HUES48 (cell line): ENCODE measurements at regions not wholly inside any gene's neighbourhood (a gene's known extent, or its start where the extent isn't known, plus 50 kb on each side); places are given as distances from the start of the nearest gene placed in this dataset.
A peak's percentile ranks its signal among the peaks of the same experiment; 100 is the strongest.

ENCODE experiments used
- H3K27ac ChIP-seq: one replicate; pipeline ENCODE4 v1.7.0; 2013; ENCODE audit warnings: low read depth, low read length, inconsistent platforms
- H3K27me3 ChIP-seq: 2 replicates; pipeline ENCODE4 v1.6.1; 2013; ENCODE audit warnings: mild to moderate bottlenecking, low read length; ENCODE audit not compliant: control insufficient read depth, insufficient read depth
- H3K36me3 ChIP-seq: 2 replicates; pipeline ENCODE4 v1.6.1; 2013; ENCODE audit warnings: low read length; ENCODE audit not compliant: control insufficient read depth, insufficient read depth
- H3K4me1 ChIP-seq: 2 replicates; pipeline ENCODE4 v1.6.1; 2013; ENCODE audit warnings: mild to moderate bottlenecking, low read length; ENCODE audit not compliant: control insufficient read depth, insufficient read depth
- H3K4me3 ChIP-seq: 2 replicates; pipeline ENCODE4 v1.5.1; 2013; ENCODE audit warnings: mild to moderate bottlenecking, low read depth, low read length
- H3K9ac ChIP-seq: 2 replicates; pipeline ENCODE4 v1.6.1; 2013; ENCODE audit warnings: mild to moderate bottlenecking, low read depth, low read length, moderate library complexity
- H3K9me3 ChIP-seq: 2 replicates; pipeline ENCODE4 v1.6.1; 2013; ENCODE audit warnings: low read length; ENCODE audit not compliant: control insufficient read depth, insufficient read depth

- no peak overlapping the region for H3K9ac ChIP-seq
Measured at GRCh38 chr12:39178837-39179236, 264.1 kb downstream of the KIF21A start.

GRCh38 chr12:39176356-39176755, 266.6 kb downstream of the KIF21A start:
- H3K27ac ChIP-seq, result no peak overlapping the region
- H3K36me3 ChIP-seq, result no peaks in the 10 kb centered on the region
- H3K4me3 ChIP-seq, result no peak overlapping the region
- no peak overlapping the region for H3K9ac ChIP-seq
- no peaks in the 10 kb centered on the region for H3K4me1 ChIP-seq
- H3K9me3 ChIP-seq, result no peaks in the 10 kb centered on the region
- no peaks in the 10 kb centered on the region for H3K27me3 ChIP-seq

More at GRCh38 chr12:39178837-39179236, 264.1 kb downstream of the KIF21A start:
- no peaks in the 10 kb centered on the region for H3K27me3 ChIP-seq
- H3K9me3 ChIP-seq, result no peaks in the 10 kb centered on the region
- no peaks in the 10 kb centered on the region for H3K36me3 ChIP-seq
- H3K4me3 ChIP-seq, result no peak overlapping the region
- H3K27ac ChIP-seq, result no peak overlapping the region
- H3K4me1 ChIP-seq, result no peaks in the 10 kb centered on the region

- H3K4me1 ChIP-seq, result no peaks in the 10 kb centered on the region
- no peak overlapping the region for H3K9ac ChIP-seq
- no peaks in the 10 kb centered on the region for H3K27me3 ChIP-seq
- H3K27ac ChIP-seq, result no peak overlapping the region
- no peaks in the 10 kb centered on the region for H3K9me3 ChIP-seq
- no peaks in the 10 kb centered on the region for H3K36me3 ChIP-seq
- H3K4me3 ChIP-seq, result no peak overlapping the region
Measured at GRCh38 chr12:39173726-39174125, 268.3 kb upstream of the CPNE8 start.

- H3K27ac ChIP-seq, result no peak overlapping the region
- H3K36me3 ChIP-seq, result no peaks in the 10 kb centered on the region
- H3K9me3 ChIP-seq, result no peaks in the 10 kb centered on the region
- H3K4me3 ChIP-seq, result no peak overlapping the region
- H3K9ac ChIP-seq, result no peak overlapping the region
- no peaks in the 10 kb centered on the region for H3K4me1 ChIP-seq
- H3K27me3 ChIP-seq, result no peaks in the 10 kb centered on the region
Measured at GRCh38 chr12:39165338-39165737, 259.9 kb upstream of the CPNE8 start.

GRCh38 chr12:39161465-39162085, 256.2 kb upstream of the CPNE8 start:
- H3K27ac ChIP-seq, result no peak overlapping the region
- H3K27me3 ChIP-seq, result no peaks in the 10 kb centered on the region
- H3K9me3 ChIP-seq, result no peaks in the 10 kb centered on the region
- no peak overlapping the region for H3K9ac ChIP-seq
- no peak overlapping the region for H3K4me3 ChIP-seq
- H3K36me3 ChIP-seq, result no peaks in the 10 kb centered on the region
- H3K4me1 ChIP-seq, result no peaks in the 10 kb centered on the region

GRCh38 chr12:39157696-39158342, 252.4 kb upstream of the CPNE8 start:
- H3K4me3 ChIP-seq, result no peak overlapping the region
- no peaks in the 10 kb centered on the region for H3K9me3 ChIP-seq
- H3K9ac ChIP-seq, result no peak overlapping the region
- no peaks in the 10 kb centered on the region for H3K4me1 ChIP-seq
- no peak overlapping the region for H3K27ac ChIP-seq
- H3K36me3 ChIP-seq, result no peaks in the 10 kb centered on the region
- no peaks in the 10 kb centered on the region for H3K27me3 ChIP-seq

GRCh38 chr12:39145175-39145999, 240.0 kb upstream of the CPNE8 start:
- Histone ChIP-seq H3K36me3 (no peaks in the 10 kb centered on the region), H3K9ac (peak overlapping the region; percentile 65), H3K27me3 (peaks cover 28% of the 10 kb centered on the region), H3K9me3 (no peaks in the 10 kb centered on the region; the same call in 1 of the 2 replicates), H3K27ac (no peak overlapping the region), H3K4me1 (no peaks in the 10 kb centered on the region), H3K4me3 (peak overlapping the region; percentile 80)

GRCh38 chr12:39144613-39145061, 239.2 kb upstream of the CPNE8 start:
- no peaks in the 10 kb centered on the region for H3K9me3 ChIP-seq
- H3K9ac ChIP-seq, result peak overlapping the region; percentile 65; the same call in 1 of the 2 replicates
- no peaks in the 10 kb centered on the region for H3K4me1 ChIP-seq

GRCh38 chr12:39138268-39138667, 232.9 kb upstream of the CPNE8 start:
- Histone ChIP-seq H3K4me3 (no peak overlapping the region), H3K9ac (no peak overlapping the region), H3K27me3 (0 out of 2 replicates have a peak, but pooled peaks cover 1% of the 10 kb centered on the region), H3K36me3 (no peaks in the 10 kb centered on the region), H3K9me3 (no peaks in the 10 kb centered on the region), H3K27ac (no peak overlapping the region), H3K4me1 (no peaks in the 10 kb centered on the region)

More at GRCh38 chr12:39144613-39145061, 239.2 kb upstream of the CPNE8 start:
- Histone ChIP-seq H3K27ac (no peak overlapping the region), H3K36me3 (no peaks in the 10 kb centered on the region), H3K4me3 (peak overlapping the region; percentile 80), H3K27me3 (peaks cover 28% of the 10 kb centered on the region)

- H3K9ac ChIP-seq, result no peak overlapping the region
- H3K27ac ChIP-seq, result no peak overlapping the region
- H3K36me3 ChIP-seq, result no peaks in the 10 kb centered on the region
- H3K27me3 ChIP-seq, result no peaks in the 10 kb centered on the region
- no peaks in the 10 kb centered on the region for H3K9me3 ChIP-seq
- H3K4me1 ChIP-seq, result peaks cover 13% of the 10 kb centered on the region
- no peak overlapping the region for H3K4me3 ChIP-seq
Measured at GRCh38 chr12:39127401-39127800, 222.0 kb upstream of the CPNE8 start.

GRCh38 chr12:39125566-39125965, 220.2 kb upstream of the CPNE8 start:
- Histone ChIP-seq H3K9ac (no peak overlapping the region), H3K4me1 (peaks cover 19% of the 10 kb centered on the region), H3K9me3 (no peaks in the 10 kb centered on the region), H3K27me3 (no peaks in the 10 kb centered on the region), H3K27ac (no peak overlapping the region), H3K36me3 (no peaks in the 10 kb centered on the region), H3K4me3 (no peak overlapping the region)
